Osteoblast (primary cell): ENCODE measurements at regions not wholly inside any gene's neighbourhood (a gene's known extent, or its start where the extent isn't known, plus 50 kb on each side); places are given as distances from the start of the nearest gene placed in this dataset.

Source experiments
- DNase-seq: peaks from one replicate; pipeline ENCODE4 v3.0.0; 2011; ENCODE audit warnings: low spot score, mixed read lengths; ENCODE audit not compliant: insufficient read length; ENCODE audit errors: missing footprints
- H2AFZ ChIP-seq: 2 replicates; pipeline ENCODE4 v1.6.0; 2011; ENCODE audit warnings: mild to moderate bottlenecking, low read length
- H3K27ac ChIP-seq: 2 replicates; pipeline ENCODE4 v1.5.1; 2011; ENCODE audit warnings: mild to moderate bottlenecking, low read depth, low read length, moderate library complexity
- H3K27me3 ChIP-seq: 2 replicates; pipeline ENCODE4 v1.6.0; 2012; ENCODE audit warnings: mild to moderate bottlenecking, control low read depth, inconsistent platforms, low read length, moderate library complexity; ENCODE audit not compliant: insufficient read depth
- H3K36me3 ChIP-seq: 2 replicates; pipeline ENCODE4 v1.5.1; 2011; ENCODE audit warnings: mild to moderate bottlenecking, low read length, control low read depth, moderate library complexity; ENCODE audit not compliant: insufficient read depth
- H3K4me1 ChIP-seq: 2 replicates; pipeline ENCODE4 v1.5.1; 2011; ENCODE audit warnings: mild to moderate bottlenecking, low read length, control low read depth, moderate library complexity; ENCODE audit not compliant: insufficient read depth
- H3K4me2 ChIP-seq: 2 replicates; pipeline ENCODE4 v1.6.0; 2011; ENCODE audit warnings: mild to moderate bottlenecking, low read length; ENCODE audit not compliant: insufficient read depth
- H3K4me3 ChIP-seq: fragments of 200-600 bp; sonication (generic); 3 replicates; pipeline ENCODE4 v1.5.1; 2012; ENCODE audit warnings: mild to moderate bottlenecking, low read length, inconsistent platforms; ENCODE audit not compliant: insufficient read depth
- H3K79me2 ChIP-seq: 2 replicates; pipeline ENCODE4 v1.6.0; 2012; ENCODE audit warnings: mild to moderate bottlenecking, low read length, control low read depth, inconsistent platforms; ENCODE audit not compliant: insufficient read depth
- H3K9me3 ChIP-seq: 2 replicates; pipeline ENCODE4 v1.5.1; 2011; ENCODE audit warnings: low read depth, low read length, control low read depth
- H4K20me1 ChIP-seq: 2 replicates; pipeline ENCODE4 v1.6.0; 2012; ENCODE audit warnings: mild to moderate bottlenecking, low read length, control low read depth; ENCODE audit not compliant: insufficient read depth
- TF ChIP-seq, protein P1 (sequence below): IDR thresholded peaks from 2 replicates; pipeline ENCODE4 v1.5.1; 2011; ENCODE audit warnings: mild to moderate bottlenecking, low read depth, low read length, moderate library complexity; ENCODE audit errors: extremely low read depth

DNA sequence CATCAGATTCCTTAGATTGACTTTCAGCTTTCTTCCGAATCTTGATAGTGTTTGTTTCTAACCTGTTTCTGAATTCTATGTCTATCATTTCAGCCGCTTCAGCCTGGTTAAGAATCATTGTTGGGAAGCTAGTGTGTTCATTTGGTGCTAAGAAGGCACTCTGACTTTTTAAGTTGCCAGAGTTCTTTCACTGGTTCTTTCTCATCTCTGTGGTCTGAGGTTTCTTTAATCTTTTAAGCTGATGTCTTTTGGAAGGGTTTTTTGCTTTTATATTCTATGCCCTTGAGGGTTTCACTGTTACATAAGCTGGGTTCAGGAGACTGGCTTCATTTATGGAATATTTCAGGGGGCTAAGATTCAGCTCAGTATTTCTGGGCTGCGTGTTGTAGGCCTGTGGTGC is 104.5 kb upstream of the PRSS58 start:
- H3K9me3 ChIP-seq, result no peaks in the 10 kb centered on the region
- H3K4me3 ChIP-seq, result no peak overlapping the region

DNA sequence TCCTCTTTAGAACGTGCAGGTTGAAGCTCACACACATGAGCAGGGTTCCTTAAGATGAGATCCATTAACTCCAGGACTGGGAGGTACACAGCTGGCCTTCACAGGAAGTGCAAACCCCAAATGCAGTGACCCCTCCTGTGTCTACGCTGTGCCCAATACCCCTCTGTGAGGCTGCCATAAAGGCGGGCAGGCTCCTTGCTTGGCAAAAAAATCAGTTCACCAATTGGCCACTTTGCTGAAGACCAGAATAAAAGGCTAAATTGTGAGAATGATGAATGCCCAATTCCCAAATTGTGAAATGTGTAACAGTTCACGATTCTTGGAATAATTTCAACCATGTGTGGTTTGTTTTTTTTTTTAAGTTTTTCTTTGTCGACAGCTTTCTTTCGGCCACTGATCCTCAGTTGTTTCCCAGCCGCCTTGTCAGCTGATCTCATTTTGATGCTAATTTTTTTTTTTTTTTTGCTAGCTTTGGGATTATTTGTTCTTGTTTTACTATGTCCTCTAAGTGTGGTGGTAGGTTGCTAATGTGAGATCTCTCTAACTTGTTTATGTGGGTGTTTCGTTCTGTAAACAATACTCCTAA is 101.9 kb upstream of the PRSS58 start:
- no peak overlapping the region for H3K4me2 ChIP-seq
- no peaks in the 10 kb centered on the region for H3K36me3 ChIP-seq
- no peak overlapping the region for H3K4me3 ChIP-seq
- H2AFZ ChIP-seq, result peak overlapping the region; percentile 54
- no peaks in the 10 kb centered on the region for H4K20me1 ChIP-seq
- TF ChIP-seq, protein P1, sequence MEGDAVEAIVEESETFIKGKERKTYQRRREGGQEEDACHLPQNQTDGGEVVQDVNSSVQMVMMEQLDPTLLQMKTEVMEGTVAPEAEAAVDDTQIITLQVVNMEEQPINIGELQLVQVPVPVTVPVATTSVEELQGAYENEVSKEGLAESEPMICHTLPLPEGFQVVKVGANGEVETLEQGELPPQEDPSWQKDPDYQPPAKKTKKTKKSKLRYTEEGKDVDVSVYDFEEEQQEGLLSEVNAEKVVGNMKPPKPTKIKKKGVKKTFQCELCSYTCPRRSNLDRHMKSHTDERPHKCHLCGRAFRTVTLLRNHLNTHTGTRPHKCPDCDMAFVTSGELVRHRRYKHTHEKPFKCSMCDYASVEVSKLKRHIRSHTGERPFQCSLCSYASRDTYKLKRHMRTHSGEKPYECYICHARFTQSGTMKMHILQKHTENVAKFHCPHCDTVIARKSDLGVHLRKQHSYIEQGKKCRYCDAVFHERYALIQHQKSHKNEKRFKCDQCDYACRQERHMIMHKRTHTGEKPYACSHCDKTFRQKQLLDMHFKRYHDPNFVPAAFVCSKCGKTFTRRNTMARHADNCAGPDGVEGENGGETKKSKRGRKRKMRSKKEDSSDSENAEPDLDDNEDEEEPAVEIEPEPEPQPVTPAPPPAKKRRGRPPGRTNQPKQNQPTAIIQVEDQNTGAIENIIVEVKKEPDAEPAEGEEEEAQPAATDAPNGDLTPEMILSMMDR, result no peak
- no peaks in the 10 kb centered on the region for H3K27me3 ChIP-seq
- peaks cover 15% of the 10 kb centered on the region for H3K4me1 ChIP-seq
- peak; percentile 10 for DNase-seq
- H3K9me3 ChIP-seq, result no peaks in the 10 kb centered on the region
- H3K79me2 ChIP-seq, result no peaks in the 10 kb centered on the region
- H3K27ac ChIP-seq, result no peak overlapping the region

More for the DNA sequence above, 104.5 kb upstream of the PRSS58 start:
- TF ChIP-seq, protein P1, result no peak
- no peak overlapping the region for H2AFZ ChIP-seq
- no peaks in the 10 kb centered on the region for H3K36me3 ChIP-seq
- H4K20me1 ChIP-seq, result no peaks in the 10 kb centered on the region
- no peak for DNase-seq
- no peak overlapping the region for H3K4me2 ChIP-seq
- H3K27me3 ChIP-seq, result no peaks in the 10 kb centered on the region
- H3K79me2 ChIP-seq, result no peaks in the 10 kb centered on the region
- peaks cover 6% of the 10 kb centered on the region for H3K4me1 ChIP-seq
- H3K27ac ChIP-seq, result no peak overlapping the region

DNA sequence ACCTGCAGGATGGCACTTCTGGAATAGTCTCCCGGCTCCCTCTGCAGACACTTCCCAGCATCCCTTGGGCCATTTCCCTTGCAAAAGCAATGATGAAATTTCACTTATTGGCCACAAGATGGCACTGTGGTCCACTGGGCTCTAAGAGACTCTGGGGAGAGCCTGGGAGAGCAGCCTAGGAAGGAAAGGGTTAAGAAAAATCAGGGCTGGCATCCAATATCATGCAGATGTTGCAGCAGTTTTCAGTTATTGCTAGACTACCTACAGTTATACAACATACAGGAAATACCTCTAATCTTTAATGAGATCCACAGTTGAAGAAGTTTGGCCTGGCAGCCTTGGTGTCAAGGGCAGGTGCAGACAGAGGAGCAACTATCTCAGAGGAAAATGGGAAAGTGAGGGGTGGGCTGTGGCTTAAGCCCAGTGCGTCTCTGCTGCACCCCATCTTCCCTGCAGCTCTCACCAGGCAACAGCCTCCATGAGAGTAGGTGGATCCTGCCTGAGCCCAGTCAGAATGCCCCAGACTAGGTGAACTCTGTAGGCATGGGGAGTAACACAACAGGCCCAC is 100.2 kb upstream of the PRSS58 start:
- DNase-seq, result peak; percentile 72
- peaks cover 15% of the 10 kb centered on the region for H3K4me1 ChIP-seq
- H4K20me1 ChIP-seq, result no peaks in the 10 kb centered on the region
- no peaks in the 10 kb centered on the region for H3K79me2 ChIP-seq
- H3K4me3 ChIP-seq, result no peak overlapping the region
- no peaks in the 10 kb centered on the region for H3K27me3 ChIP-seq
- H3K36me3 ChIP-seq, result no peaks in the 10 kb centered on the region
- TF ChIP-seq, protein P1, result peak; percentile 93
- H2AFZ ChIP-seq, result peak overlapping the region; percentile 71
- no peaks in the 10 kb centered on the region for H3K9me3 ChIP-seq
- peak overlapping the region; percentile 56 for H3K4me2 ChIP-seq
- H3K27ac ChIP-seq, result no peak overlapping the region

DNA sequence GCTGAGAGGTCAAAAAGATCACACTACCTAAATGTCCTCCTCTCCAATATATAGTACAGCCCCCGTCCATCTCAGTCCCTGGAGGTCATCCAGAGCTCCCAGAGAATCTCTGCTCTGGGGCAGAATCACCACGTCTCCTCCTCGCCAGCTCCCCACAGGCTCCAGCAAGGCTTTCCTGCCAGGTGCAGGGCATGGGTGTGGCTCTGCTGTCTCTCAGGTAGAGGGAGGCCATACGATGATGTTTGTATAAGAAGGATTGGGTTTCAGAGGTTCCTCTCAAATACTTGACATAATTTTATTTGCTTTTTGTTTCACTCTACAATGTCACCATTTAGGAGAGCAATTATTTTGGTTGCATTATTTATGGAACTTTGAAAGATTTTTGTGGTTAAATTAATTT is 98.3 kb upstream of the PRSS58 start:
- H3K27ac ChIP-seq, result no peak overlapping the region
- H3K4me2 ChIP-seq, result no peak overlapping the region
- H3K9me3 ChIP-seq, result no peaks in the 10 kb centered on the region
- H3K27me3 ChIP-seq, result peaks cover 6% of the 10 kb centered on the region
- H3K4me3 ChIP-seq, result no peak overlapping the region
- no peaks in the 10 kb centered on the region for H4K20me1 ChIP-seq
- TF ChIP-seq, protein P1, result no peak
- H3K36me3 ChIP-seq, result no peaks in the 10 kb centered on the region
- H3K79me2 ChIP-seq, result no peaks in the 10 kb centered on the region
- no peak for DNase-seq
- H2AFZ ChIP-seq, result no peak overlapping the region
- peaks cover 15% of the 10 kb centered on the region for H3K4me1 ChIP-seq
